Endothelial cell of umbilical vein (primary cell): ENCODE measurements at regions not wholly inside any gene's neighbourhood (a gene's known extent, or its start where the extent isn't known, plus 50 kb on each side); places are given as distances from the start of the nearest gene placed in this dataset.

Experiments
- BruUV-seq: library from RNA; stranded (reverse); fragments of 400-500 nt; replicated peaks from 2 replicates; lab custom pipeline; 2021; lab: Mats Ljungman, UMichigan
- CTCF ChIA-PET: fragments of 300-600, 350-600 bp; sonication (Branson Sonifier 250); formaldehyde crosslinking; loops from one replicate; lab custom pipeline; 2021; ENCODE audit warnings: antibody characterized with exemption, inconsistent platforms; lab: Charles Lee
- POLR2A ChIA-PET: fragments of 300-600, 350-600 bp; sonication (Branson Sonifier 250); formaldehyde crosslinking; loops from one replicate; lab custom pipeline; 2021; ENCODE audit warnings: antibody characterized with exemption, inconsistent platforms; lab: Charles Lee
- DNase-seq: peaks from one replicate; pipeline ENCODE4 v3.0.0-alpha.2; 2011; ENCODE audit warnings: low read depth, low spot score
- FAIRE-seq: peaks from 2 replicates; lab custom pipeline; 2011; peaks lifted over from hg19 to GRCh38; lab: Jason Lieb, UNC
- H2AFZ ChIP-seq: 2 replicates; pipeline ENCODE4 v1.6.0; 2012; ENCODE audit warnings: low read depth, low read length, control low read depth, inconsistent platforms
- H3K27ac ChIP-seq: 2 replicates; pipeline ENCODE4 v1.5.1; 2011; ENCODE audit warnings: low read depth, mild to moderate bottlenecking, control low read depth, low read length, moderate library complexity; ENCODE audit not compliant: insufficient read depth
- H3K27me3 ChIP-seq, 2 experiments: 2 replicates each; pipeline versions ENCODE4 v1.6.0 to v1.6.1; 2011; ENCODE audit warnings: low read length in 2 of 2, mixed read lengths in 1 of 2; ENCODE audit not compliant: control insufficient read depth in 2 of 2, insufficient read depth in 2 of 2
- H3K36me3 ChIP-seq, 2 experiments: 2 replicates in 1 of 2; 3 replicates in 1 of 2; pipeline ENCODE4 v1.5.1; 2011; ENCODE audit warnings: low read length in 2 of 2, mild to moderate bottlenecking in 1 of 2, moderate library complexity in 1 of 2; ENCODE audit not compliant: control insufficient read depth in 2 of 2, insufficient read depth in 2 of 2; ENCODE audit errors: extremely low read depth in 1 of 2
- H3K4me1 ChIP-seq: 3 replicates; pipeline ENCODE4 v1.5.1; 2011; ENCODE audit warnings: mild to moderate bottlenecking, low read length; ENCODE audit not compliant: control insufficient read depth, insufficient read depth; ENCODE audit errors: extremely low read depth
- H3K4me2 ChIP-seq: 2 replicates; pipeline ENCODE4 v1.6.1; 2011; ENCODE audit warnings: low read length, control low read depth, mixed read lengths; ENCODE audit not compliant: insufficient read depth
- H3K4me3 ChIP-seq, 3 experiments: fragments of 200-600 bp in 1 of 3; sonication (generic), shearing (Covaris generic) in 1 of 3; replicated peaks in 1 of 3; 2 replicates each; pipeline ENCODE4 v1.5.1; 2011 to 2016; ENCODE audit warnings: control low read depth in 3 of 3, low read length in 3 of 3, mild to moderate bottlenecking in 2 of 3, inconsistent platforms in 1 of 3, low read depth in 1 of 3, moderate library complexity in 1 of 3; ENCODE audit not compliant: insufficient read depth in 1 of 3
- H3K79me2 ChIP-seq: 2 replicates; pipeline ENCODE4 v1.6.0; 2012; ENCODE audit warnings: low read length, inconsistent platforms; ENCODE audit not compliant: control insufficient read depth, insufficient read depth
- H3K9ac ChIP-seq: replicated peaks from 2 replicates; pipeline ENCODE3; 2011; ENCODE audit warnings: low read length, control low read depth; ENCODE audit not compliant: insufficient read depth; ENCODE audit errors: extremely low read depth
- H3K9me1 ChIP-seq: replicated peaks from 3 replicates; pipeline ENCODE4 v1.6.0; 2011; ENCODE audit warnings: mild to moderate bottlenecking, low read length; ENCODE audit not compliant: control insufficient read depth, insufficient read depth; ENCODE audit errors: extremely low read depth
- H3K9me3 ChIP-seq: replicated peaks from 2 replicates; pipeline ENCODE4 v1.5.1; 2012; ENCODE audit warnings: low read length, inconsistent platforms; ENCODE audit not compliant: control insufficient read depth, insufficient read depth
- H4K20me1 ChIP-seq: replicated peaks from 2 replicates; pipeline ENCODE3; 2011; ENCODE audit warnings: mild to moderate bottlenecking, low read length; ENCODE audit not compliant: control insufficient read depth, insufficient read depth; ENCODE audit errors: extremely low read depth
- FOS ChIP-seq: IDR thresholded peaks from 2 replicates; pipeline ENCODE4 v1.6.1; 2011; ENCODE audit warnings: mild to moderate bottlenecking, low read length, moderate library complexity, borderline replicate concordance; ENCODE audit not compliant: insufficient read depth
- GATA2 ChIP-seq: IDR thresholded peaks from 2 replicates; pipeline ENCODE4 v1.7.0; 2011; ENCODE audit warnings: low read depth, mild to moderate bottlenecking, moderate library complexity, mixed read lengths, low read length; ENCODE audit not compliant: insufficient read length, insufficient read depth
- JUN ChIP-seq: IDR thresholded peaks from 2 replicates; pipeline ENCODE4 v1.6.1; 2011; ENCODE audit warnings: borderline replicate concordance, low read depth; ENCODE audit not compliant: insufficient read length, insufficient read depth
- MYC ChIP-seq: IDR thresholded peaks from one replicate; pipeline ENCODE4 v1.6.1; 2011; ENCODE audit warnings: mild to moderate bottlenecking, low read depth, low read length
- POLR2AphosphoS5 ChIP-seq: IDR thresholded peaks from 2 replicates; pipeline ENCODE4 v1.6.1; 2012; ENCODE audit warnings: low read depth, mild to moderate bottlenecking, control low read depth, low read length, moderate library complexity; ENCODE audit not compliant: insufficient read depth
- dilution Hi-C: fragments of 300-500 bp; cut with MboI; formaldehyde crosslinking; loops from one replicate; pipeline ENCODE4 v1.15.0; 2019; ENCODE audit warnings: low sequenced_read_pairs; ENCODE audit not compliant: extremely low pct_ligation_motif_present
- intact Hi-C: fragments of 100-400 bp; cut with micrococcal nuclease; formaldehyde crosslinking; loops from one replicate; pipeline ENCODE4 v1.10.0; 2022
- TF ChIP-seq, protein P1 (sequence below): IDR thresholded peaks from 2 replicates; pipeline ENCODE4 v1.6.1; 2011; ENCODE audit not compliant: insufficient read depth, insufficient read length
- TF ChIP-seq, protein P2 (sequence below), 2 donors: IDR thresholded peaks; 1 replicate in 1 of 2; 2 replicates in 1 of 2; pipeline ENCODE4 v1.5.1; 2011; ENCODE audit warnings: low read length in 2 of 2, mild to moderate bottlenecking in 2 of 2, moderate library complexity in 2 of 2, control low read depth in 1 of 2, inconsistent platforms in 1 of 2, low read depth in 1 of 2; ENCODE audit not compliant: insufficient read depth in 1 of 2; ENCODE audit errors: extremely low read depth in 1 of 2

DNA sequence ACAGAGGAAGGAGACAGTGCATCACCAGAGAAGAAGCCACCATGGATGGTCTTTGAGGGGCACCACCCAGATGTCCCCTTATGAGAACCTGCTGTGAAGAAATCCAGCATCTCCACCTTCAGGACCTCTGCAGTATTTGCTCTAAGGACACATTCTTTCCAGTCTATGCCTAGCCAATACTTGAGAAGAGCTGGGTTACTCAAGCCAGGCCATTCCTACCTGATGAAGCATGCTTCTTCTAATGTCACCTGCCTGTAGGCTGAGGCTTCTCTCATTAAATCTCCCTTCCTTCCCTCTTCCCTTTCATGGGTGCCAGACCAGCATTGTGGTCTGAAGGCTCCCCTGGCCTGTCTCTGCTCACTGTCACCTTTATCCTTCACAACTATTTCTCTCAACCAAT lies 654.5 kb upstream of the AUTS2 start:
- TF ChIP-seq POLR2AphosphoS5 (no peak), MYC (no peak), GATA2 (no peak), FOS (no peak), JUN (no peak)
- TF ChIP-seq, protein P1, sequence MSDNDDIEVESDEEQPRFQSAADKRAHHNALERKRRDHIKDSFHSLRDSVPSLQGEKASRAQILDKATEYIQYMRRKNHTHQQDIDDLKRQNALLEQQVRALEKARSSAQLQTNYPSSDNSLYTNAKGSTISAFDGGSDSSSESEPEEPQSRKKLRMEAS: no peak
- TF ChIP-seq, protein P2, sequence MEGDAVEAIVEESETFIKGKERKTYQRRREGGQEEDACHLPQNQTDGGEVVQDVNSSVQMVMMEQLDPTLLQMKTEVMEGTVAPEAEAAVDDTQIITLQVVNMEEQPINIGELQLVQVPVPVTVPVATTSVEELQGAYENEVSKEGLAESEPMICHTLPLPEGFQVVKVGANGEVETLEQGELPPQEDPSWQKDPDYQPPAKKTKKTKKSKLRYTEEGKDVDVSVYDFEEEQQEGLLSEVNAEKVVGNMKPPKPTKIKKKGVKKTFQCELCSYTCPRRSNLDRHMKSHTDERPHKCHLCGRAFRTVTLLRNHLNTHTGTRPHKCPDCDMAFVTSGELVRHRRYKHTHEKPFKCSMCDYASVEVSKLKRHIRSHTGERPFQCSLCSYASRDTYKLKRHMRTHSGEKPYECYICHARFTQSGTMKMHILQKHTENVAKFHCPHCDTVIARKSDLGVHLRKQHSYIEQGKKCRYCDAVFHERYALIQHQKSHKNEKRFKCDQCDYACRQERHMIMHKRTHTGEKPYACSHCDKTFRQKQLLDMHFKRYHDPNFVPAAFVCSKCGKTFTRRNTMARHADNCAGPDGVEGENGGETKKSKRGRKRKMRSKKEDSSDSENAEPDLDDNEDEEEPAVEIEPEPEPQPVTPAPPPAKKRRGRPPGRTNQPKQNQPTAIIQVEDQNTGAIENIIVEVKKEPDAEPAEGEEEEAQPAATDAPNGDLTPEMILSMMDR (IDR thresholded peaks at IDR 0.05; ENCODE audit: extremely low read depth in 1 of 2, insufficient read depth in 1 of 2, low read depth in 1 of 2, low read length in 2 of 2): no peak
- Histone ChIP-seq H3K27me3 (no peaks in the 10 kb centered on the region), H3K4me1 (no peaks in the 10 kb centered on the region), H3K27ac (no peak overlapping the region), H3K4me3 (no peak overlapping the region), H3K79me2 (no peaks in the 10 kb centered on the region), H2AFZ (no peak overlapping the region), H3K9me1 (no peaks in the 10 kb centered on the region), H4K20me1 (no peaks in the 10 kb centered on the region), H3K9ac (no peak overlapping the region), H3K9me3 (peaks cover 5% of the 10 kb centered on the region), H3K36me3 (no peaks in the 10 kb centered on the region), H3K4me2 (no peak overlapping the region)
- dilution Hi-C loops (no loop called here), intact Hi-C loops (no loop called here)
- no TSS peak for BruUV-seq
- no peak for FAIRE-seq
- CTCF ChIA-PET: no interaction called here
- POLR2A ChIA-PET: no interaction called here
- DNase-seq: no peak
